Astrocyte (in vitro differentiated cells and primary cell): ENCODE measurements at regions not wholly inside any gene's neighbourhood (a gene's known extent, or its start where the extent isn't known, plus 50 kb on each side); places are given as distances from the start of the nearest gene placed in this dataset.
"Not testable (repeated sequence)": the region's sequence is repeated elsewhere in the genome, so short reads cannot be mapped to it uniquely, and the experiment has no call there.

Experiments used
- DNase-seq: peaks from one replicate; pipeline ENCODE4 v3.0.0-alpha.2; 2010; ENCODE audit warnings: low read depth
- FAIRE-seq: peaks from 2 replicates; lab custom pipeline; 2011; peaks lifted over from hg19 to GRCh38; lab: Jason Lieb, UNC
- H2AFZ ChIP-seq: 2 replicates; pipeline ENCODE4 v1.6.0; 2012; ENCODE audit warnings: low read depth, low read length, inconsistent platforms
- H3K27ac ChIP-seq: 2 replicates; pipeline ENCODE4 v1.5.1; 2011; ENCODE audit warnings: low read depth, low read length, inconsistent platforms
- H3K27me3 ChIP-seq: 2 replicates; pipeline ENCODE4 v1.6.0; 2011; ENCODE audit warnings: low read length, inconsistent platforms; ENCODE audit not compliant: insufficient read depth
- H3K36me3 ChIP-seq: 2 replicates; pipeline ENCODE4 v1.5.1; 2011; ENCODE audit warnings: low read length, inconsistent platforms; ENCODE audit not compliant: insufficient read depth
- H3K4me1 ChIP-seq: 2 replicates; pipeline ENCODE4 v1.5.1; 2011; ENCODE audit warnings: low read length, inconsistent platforms; ENCODE audit not compliant: insufficient read depth
- H3K4me2 ChIP-seq: 2 replicates; pipeline ENCODE4 v1.6.0; 2012; ENCODE audit warnings: low read length, inconsistent platforms
- H3K4me3 ChIP-seq: 2 replicates; pipeline ENCODE4 v1.5.1; 2011; ENCODE audit warnings: low read depth, mild to moderate bottlenecking, low read length, inconsistent platforms; ENCODE audit not compliant: insufficient read depth
- H3K79me2 ChIP-seq: 2 replicates; pipeline ENCODE4 v1.6.0; 2012; ENCODE audit warnings: mild to moderate bottlenecking, low read length, inconsistent platforms; ENCODE audit not compliant: insufficient read depth
- H3K9ac ChIP-seq: 2 replicates; pipeline ENCODE4 v1.6.0; 2012; ENCODE audit warnings: mild to moderate bottlenecking, low read length, inconsistent platforms
- H3K9me3 ChIP-seq: 2 replicates; pipeline ENCODE4 v1.5.1; 2012; ENCODE audit warnings: low read depth, mild to moderate bottlenecking, low read length, inconsistent platforms; ENCODE audit not compliant: insufficient read depth
- H4K20me1 ChIP-seq: 2 replicates; pipeline ENCODE4 v1.6.0; 2012; ENCODE audit warnings: low read length, inconsistent platforms; ENCODE audit not compliant: insufficient read depth
- H3K27ac Mint-ChIP-seq: one replicate; pipeline ENCODE4 v1.8.0; 2021; ENCODE audit warnings: mild to moderate bottlenecking, mixed read lengths; ENCODE audit not compliant: unreplicated experiment
- H3K27me3 Mint-ChIP-seq: one replicate; pipeline ENCODE4 v1.8.0; 2021; ENCODE audit warnings: low read depth, mixed read lengths; ENCODE audit not compliant: unreplicated experiment
- H3K36me3 Mint-ChIP-seq: one replicate; pipeline ENCODE4 v1.8.0; 2021; ENCODE audit warnings: low read depth, mixed read lengths; ENCODE audit not compliant: unreplicated experiment
- H3K4me1 Mint-ChIP-seq: one replicate; pipeline ENCODE4 v1.8.0; 2021; ENCODE audit warnings: low read depth, mixed read lengths; ENCODE audit not compliant: unreplicated experiment
- H3K4me3 Mint-ChIP-seq: one replicate; pipeline ENCODE4 v1.8.0; 2021; ENCODE audit warnings: mild to moderate bottlenecking, moderate library complexity, mixed read lengths; ENCODE audit not compliant: unreplicated experiment
- H3K9me3 Mint-ChIP-seq: one replicate; pipeline ENCODE4 v1.8.0; 2021; ENCODE audit warnings: mild to moderate bottlenecking, mixed read lengths; ENCODE audit not compliant: unreplicated experiment

GRCh38 chr2:87629491-87630458 is 118.1 kb upstream of the PLGLB2 start:
- not testable (repeated sequence) for H3K27ac Mint-ChIP-seq

GRCh38 chr2:87630892-87631291 is 117.0 kb upstream of the PLGLB2 start:
- H3K79me2 ChIP-seq, H3K4me1 ChIP-seq, H3K27me3 ChIP-seq, H3K36me3 Mint-ChIP-seq, DNase-seq, H3K4me2 ChIP-seq, H4K20me1 ChIP-seq, H2AFZ ChIP-seq, H3K27ac ChIP-seq, FAIRE-seq, H3K9me3 ChIP-seq, H3K27me3 Mint-ChIP-seq, H3K4me3 Mint-ChIP-seq, H3K4me1 Mint-ChIP-seq, H3K9ac ChIP-seq, H3K27ac Mint-ChIP-seq, H3K9me3 Mint-ChIP-seq, H3K4me3 ChIP-seq, H3K36me3 ChIP-seq: not testable (repeated sequence)

More at GRCh38 chr2:87629491-87630458, 118.1 kb upstream of the PLGLB2 start:
- not testable (repeated sequence) for H3K4me2 ChIP-seq, H3K9me3 ChIP-seq, H3K4me1 Mint-ChIP-seq, H3K27me3 Mint-ChIP-seq, H3K27ac ChIP-seq, H3K9me3 Mint-ChIP-seq, H3K4me1 ChIP-seq, H3K79me2 ChIP-seq, H3K27me3 ChIP-seq, H3K9ac ChIP-seq, H3K36me3 Mint-ChIP-seq, H3K4me3 ChIP-seq, H3K4me3 Mint-ChIP-seq, H4K20me1 ChIP-seq, H3K36me3 ChIP-seq, H2AFZ ChIP-seq
- FAIRE-seq (peak; percentile 97), DNase-seq (peak; percentile 87)

DNA sequence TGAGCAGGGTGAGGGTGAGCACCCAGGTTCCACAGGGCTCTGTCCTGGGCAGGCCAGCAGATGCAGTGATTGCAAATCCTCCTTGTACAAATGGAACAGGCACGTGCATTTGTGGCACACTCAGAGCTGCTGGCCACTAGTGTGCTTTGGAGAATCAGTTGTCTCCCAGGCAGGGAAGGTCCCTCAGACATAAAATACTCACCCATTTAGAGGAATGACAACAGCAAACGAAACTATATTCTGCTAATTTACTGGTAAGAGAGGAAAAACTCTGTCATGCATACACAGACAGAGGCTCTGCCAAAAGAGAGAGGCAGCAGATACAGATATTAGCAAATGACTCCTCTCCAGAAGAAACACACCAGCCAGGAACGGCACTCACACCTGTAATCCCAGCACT is 116.5 kb upstream of the PLGLB2 start:
- DNase-seq, H3K36me3 Mint-ChIP-seq, H3K9ac ChIP-seq, H3K4me1 ChIP-seq, H3K27me3 ChIP-seq, H3K79me2 ChIP-seq, H4K20me1 ChIP-seq, H3K4me1 Mint-ChIP-seq, H2AFZ ChIP-seq, H3K9me3 Mint-ChIP-seq, FAIRE-seq, H3K4me3 ChIP-seq, H3K27ac Mint-ChIP-seq, H3K27me3 Mint-ChIP-seq, H3K4me3 Mint-ChIP-seq, H3K27ac ChIP-seq, H3K4me2 ChIP-seq, H3K36me3 ChIP-seq, H3K9me3 ChIP-seq: not testable (repeated sequence)

DNA sequence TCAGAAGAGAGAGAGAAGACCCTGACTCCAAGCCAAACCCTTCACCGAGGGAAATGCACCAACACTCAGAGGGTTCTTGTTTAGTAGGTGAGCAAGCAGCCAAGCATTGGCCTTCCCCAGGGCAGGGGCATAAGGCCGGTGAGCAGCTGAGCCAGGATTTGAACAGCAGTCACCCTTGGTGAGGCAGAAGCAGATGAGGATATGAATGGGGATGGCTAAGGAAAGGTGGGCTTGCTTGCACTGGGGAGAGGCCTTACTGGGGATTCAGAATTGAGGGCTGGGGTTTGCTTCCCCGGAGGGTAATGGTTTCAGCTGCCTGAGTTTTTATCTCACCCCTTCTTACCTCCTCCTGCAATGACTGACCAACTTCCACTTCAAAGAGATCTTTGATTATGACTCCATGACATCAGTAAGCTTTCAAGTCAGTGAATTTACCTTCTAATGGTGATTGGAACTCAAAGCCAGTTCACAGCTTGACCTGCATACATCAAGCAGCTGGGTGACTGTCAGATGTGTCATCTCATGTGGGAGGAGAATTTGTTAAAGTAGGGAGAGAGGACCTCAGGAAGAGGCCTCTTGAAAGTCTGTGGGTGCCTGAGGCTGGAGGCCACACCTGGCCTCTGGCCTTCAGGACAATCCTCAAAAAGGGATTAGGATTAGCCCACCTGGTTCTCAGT is 114.5 kb upstream of the PLGLB2 start:
- not testable (repeated sequence) for H3K4me2 ChIP-seq, DNase-seq, H3K27ac Mint-ChIP-seq, H4K20me1 ChIP-seq, H3K27ac ChIP-seq, H3K4me1 ChIP-seq, H3K27me3 ChIP-seq, H3K4me3 Mint-ChIP-seq, H3K9ac ChIP-seq, H3K27me3 Mint-ChIP-seq, H2AFZ ChIP-seq, H3K36me3 ChIP-seq, H3K9me3 Mint-ChIP-seq, H3K9me3 ChIP-seq, H3K36me3 Mint-ChIP-seq, H3K4me3 ChIP-seq, H3K79me2 ChIP-seq, H3K4me1 Mint-ChIP-seq
- FAIRE-seq: peak; percentile 20

DNA sequence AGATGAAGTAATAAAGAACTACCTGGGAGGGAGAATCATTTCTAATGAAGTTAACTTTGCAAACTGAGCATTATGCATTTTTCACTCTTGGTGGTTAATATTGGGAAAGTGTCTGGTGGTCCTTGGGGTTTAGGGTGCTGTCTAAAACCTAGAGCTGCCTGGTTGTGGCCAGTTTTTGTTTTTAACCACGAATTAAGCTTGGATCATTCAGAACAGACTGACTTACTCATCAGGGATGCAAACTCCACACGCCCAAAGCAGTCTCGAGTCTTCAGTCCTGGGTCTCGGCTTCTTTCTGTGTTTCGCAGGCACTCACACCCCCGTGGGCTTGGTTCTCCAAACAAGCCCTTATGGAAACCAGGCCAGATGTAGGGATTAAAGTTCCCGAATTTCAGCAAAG is 113.8 kb upstream of the PLGLB2 start:
- not testable (repeated sequence) for DNase-seq, H3K36me3 Mint-ChIP-seq, H3K4me3 Mint-ChIP-seq, H4K20me1 ChIP-seq, H2AFZ ChIP-seq, H3K9me3 Mint-ChIP-seq, H3K36me3 ChIP-seq, H3K9ac ChIP-seq, H3K27ac Mint-ChIP-seq, H3K79me2 ChIP-seq, H3K27me3 Mint-ChIP-seq, FAIRE-seq, H3K27ac ChIP-seq, H3K4me1 ChIP-seq, H3K4me2 ChIP-seq, H3K9me3 ChIP-seq, H3K27me3 ChIP-seq, H3K4me3 ChIP-seq, H3K4me1 Mint-ChIP-seq
